GM19324 (cell line): ENCODE measurements at regions not wholly inside any gene's neighbourhood (a gene's known extent, or its start where the extent isn't known, plus 50 kb on each side); places are given as distances from the start of the nearest gene placed in this dataset.

ENCODE experiments used
- ATAC-seq: cut with Tn5 transposase; IDR thresholded peaks from one replicate; pipeline ENCODE4 v1.9.1; 2021; ENCODE audit warnings: mild to moderate bottlenecking, moderate library complexity; ENCODE audit not compliant: unreplicated experiment, low FRiP score

DNA sequence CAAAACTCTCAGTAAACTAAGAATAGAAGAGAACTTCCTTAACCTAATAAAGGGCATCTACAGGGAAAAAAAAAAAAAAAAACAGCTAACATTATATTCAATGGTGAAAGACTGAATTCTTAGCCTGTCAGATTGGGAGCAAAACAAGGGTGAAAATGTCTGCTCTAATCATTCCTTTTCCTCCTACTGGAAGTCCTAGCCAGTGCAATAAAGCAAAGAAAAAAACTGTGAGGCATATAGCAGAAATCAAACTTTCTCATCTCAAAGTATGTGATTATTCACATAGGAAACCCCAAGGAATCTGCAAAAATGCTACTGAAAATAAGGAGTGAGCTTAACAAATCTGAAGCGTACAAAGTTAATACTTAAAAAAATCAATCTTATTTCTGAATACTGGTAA, 170.7 kb downstream of the NUAK1 start:
- no peak for ATAC-seq

DNA sequence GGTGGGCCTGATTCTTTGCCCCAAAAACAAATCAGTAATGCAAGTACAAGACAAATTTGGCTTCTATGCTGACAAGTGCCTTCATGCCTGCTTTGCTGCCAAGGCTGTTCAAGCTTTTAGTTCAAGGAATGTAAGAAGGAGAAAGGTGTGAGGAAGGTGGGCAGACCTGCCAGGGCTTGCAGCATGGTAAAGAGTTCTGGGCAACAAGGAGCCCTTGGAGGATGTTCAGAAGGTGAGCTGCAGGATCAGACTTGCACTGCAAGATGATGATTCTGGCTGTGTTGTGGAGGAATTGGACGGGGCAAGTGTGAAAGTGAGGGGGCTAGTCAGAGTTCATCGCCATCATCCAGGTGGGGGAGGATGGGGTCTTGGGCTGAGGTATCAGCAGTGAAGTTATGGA, 167.9 kb downstream of the NUAK1 start:
- ATAC-seq: no peak

DNA sequence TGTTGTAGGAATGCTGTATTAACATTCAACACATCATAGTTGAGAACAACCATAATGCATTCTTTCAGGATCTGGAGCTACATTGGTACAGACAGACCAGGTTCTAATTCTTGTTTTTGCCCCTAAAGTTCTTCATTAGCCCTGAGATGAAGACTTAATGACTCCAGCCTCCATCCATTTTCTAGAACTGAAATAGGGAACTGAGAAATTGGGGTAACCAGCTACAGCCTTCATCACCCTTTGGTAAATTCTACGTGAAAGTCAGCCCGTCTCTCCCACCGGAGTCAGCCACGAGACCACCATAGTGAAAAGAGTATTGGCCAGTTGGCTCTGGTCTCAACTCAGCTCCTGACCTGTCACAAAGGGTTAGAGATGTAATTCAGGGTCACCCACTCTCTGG, 164.0 kb downstream of the NUAK1 start:
- ATAC-seq: no peak

DNA sequence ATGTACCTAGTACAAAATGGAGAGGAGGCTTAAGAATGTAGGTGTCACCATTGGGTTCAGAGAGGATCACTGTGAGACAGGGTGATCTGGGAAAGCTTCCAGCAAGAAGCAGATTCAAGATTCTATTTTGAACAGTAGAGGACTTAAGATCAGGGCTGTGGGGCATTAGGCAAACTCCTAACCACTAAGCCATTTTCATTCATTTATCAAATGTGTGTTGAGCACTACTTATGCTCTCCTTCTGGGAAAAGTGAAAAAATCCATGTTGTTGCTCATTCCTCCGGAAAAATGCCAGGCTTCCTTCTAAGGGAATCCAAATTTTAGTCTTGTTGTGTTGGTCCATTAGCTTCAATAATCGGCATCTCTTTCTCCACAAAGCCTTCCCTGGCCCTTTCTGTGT, 163.4 kb downstream of the NUAK1 start:
- no peak for ATAC-seq

DNA sequence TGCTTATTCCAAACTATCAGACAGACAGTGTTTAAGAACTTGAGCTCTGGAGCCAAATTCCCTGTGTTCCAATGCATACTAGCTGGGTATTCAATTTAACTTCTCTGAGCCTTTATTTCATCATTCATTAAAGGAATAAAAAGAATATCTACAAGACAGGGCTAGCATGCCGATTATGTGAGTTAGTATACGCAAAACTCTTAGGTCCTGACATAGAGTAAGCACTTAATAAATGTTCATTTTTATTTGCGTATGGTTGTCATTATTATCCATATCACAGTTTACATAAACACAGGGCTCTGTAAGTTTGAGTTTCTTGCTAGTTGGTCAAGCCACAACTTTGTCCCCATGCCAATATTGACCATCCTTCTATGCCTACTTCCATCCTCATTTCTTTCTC, 161.5 kb downstream of the NUAK1 start:
- no peak for ATAC-seq

DNA sequence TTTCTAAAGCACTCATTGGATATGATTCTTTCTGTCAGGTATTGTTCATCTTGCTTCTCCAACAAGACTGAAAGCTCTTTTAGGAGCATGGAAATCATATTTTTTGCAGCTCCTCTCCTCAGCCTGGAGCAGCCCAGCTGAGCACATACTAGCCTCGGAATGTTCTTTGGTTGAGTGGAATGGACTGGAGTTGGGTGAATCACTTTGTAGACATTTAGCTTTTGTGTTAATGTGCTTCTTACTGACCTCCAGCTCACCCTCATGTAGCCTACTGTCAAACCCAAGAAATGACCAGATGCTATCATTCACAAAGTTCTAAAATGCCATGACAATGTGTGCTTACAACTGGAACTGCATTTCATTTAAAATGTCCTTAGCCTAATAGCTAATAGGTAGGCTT, 161.1 kb downstream of the NUAK1 start:
- no peak for ATAC-seq

DNA sequence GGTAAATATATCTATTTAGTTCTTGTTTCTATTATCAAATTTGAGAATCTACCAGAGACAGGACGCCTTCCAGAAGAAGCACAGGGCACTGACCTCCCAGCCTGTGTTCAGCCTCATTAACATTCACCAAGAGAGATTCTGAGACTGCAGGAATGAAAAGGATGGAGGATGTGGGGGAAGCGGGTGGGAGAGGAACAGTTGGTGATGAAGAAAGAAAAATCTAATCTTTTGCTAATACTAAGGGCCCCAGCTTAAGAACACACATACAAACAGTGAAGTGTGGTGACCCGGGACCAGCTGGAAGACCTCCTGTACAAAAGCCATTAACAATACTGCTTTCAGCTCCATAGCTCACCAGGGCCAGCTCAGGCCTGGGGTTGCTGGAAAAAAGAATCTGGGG, 160.5 kb downstream of the NUAK1 start:
- ATAC-seq: no peak

DNA sequence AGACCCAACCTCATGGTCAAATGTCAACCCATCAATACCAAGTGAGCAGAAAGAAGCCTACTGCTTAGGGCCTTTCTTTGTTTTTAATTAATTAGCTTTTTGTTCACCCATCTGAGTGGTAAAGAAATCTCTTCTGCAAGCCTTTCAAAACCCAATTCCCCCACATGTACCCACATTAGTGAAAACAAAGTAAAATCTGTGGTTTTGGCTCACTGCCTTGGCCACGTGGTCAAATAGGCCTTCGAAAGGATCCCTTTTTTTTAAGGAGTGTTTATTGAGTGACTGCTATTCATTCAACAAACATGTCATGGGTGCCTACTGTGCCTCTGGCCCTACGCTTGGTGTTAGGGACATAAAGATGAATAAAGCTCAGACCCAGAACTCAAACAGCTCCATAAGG, 160.1 kb downstream of the NUAK1 start:
- no peak for ATAC-seq

DNA sequence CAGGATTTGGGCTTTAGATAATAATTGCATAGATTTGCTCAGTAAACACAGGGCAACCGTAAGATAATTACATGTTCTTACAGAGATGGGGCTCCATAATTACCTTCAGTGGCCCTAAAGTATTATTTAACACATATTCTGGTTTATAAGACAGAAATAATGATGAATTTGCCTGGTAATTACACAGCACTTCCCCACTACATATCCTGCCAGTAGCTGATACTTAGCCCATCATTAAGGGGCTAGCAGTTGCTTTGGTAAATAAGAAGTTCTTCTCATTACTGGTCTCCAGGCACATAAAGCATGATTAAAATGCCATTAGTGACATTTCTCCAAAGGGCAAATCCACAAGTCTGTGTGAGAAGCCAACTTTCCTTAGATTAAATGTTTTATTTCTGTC, 158.7 kb downstream of the NUAK1 start:
- ATAC-seq: no peak

DNA sequence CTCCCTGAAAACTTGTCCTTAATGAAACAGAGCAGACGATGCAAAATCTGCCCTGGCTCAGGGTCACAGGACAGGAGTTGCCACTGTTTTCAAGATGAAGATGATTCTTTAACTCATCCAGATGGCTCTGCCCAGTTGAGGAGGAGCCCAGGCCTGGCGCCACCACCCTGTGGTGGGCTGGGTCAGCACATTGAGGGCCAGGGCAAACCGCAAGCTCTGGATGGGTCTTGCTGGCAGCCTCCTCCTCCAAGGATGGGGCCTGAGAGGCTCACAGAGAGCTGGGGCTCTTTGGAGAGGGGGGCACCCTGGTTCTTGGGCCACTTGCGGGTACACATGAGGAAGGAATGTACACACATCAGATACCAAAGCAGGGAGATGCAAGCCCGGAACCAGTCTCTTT, 158.2 kb downstream of the NUAK1 start:
- no peak for ATAC-seq

DNA sequence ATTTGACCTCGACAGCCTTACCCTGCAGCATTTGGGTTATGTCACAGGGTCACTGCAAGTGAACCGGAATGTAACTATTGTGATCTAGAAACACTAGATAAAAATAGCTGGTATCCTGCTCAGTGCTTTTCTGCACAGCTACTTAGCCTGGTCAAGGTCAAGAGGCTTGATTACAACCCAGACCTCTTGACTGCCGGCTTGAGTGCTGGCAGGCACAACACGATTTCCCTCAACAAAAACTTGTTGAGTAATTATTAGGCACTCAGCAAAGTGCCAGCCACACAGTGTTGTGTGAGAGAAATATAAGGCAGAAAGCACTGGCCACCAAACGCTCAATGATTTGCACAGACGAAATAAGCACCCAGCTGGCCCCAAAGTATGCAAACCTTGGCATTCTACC, 156.7 kb downstream of the NUAK1 start:
- ATAC-seq: no peak

DNA sequence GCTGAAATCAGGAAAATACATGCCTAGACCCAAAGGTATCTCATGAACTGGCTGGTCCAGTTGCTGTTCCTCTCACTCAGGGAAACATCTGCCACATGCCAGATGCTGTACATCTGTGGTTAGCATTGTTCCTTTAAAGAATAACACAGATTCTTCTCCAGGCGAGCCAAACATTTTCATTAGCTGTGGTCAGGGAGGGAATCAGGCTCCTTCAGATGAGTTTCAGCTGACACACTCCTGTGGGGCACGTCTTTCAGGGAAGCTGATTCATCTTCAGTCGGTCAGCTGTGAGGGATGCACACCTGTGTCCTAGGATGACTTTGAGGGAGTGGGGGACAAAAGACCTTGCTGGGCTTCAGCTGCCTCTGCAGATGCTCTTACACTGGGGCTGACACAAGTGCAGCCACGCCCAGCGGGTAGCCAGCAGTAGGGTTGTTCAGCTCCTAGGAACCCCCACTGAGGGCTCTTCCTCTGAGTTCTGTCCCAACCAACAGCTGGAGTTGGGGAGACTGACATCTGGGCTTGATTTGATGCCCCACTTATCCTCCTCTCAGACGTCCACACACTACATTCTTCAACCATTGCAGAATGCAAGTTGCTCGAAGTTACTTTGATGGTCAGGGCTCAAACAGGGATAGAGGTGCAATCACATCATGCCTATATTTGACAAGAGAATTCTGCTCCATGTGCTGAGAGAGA, 155.0 kb downstream of the NUAK1 start:
- no peak for ATAC-seq

DNA sequence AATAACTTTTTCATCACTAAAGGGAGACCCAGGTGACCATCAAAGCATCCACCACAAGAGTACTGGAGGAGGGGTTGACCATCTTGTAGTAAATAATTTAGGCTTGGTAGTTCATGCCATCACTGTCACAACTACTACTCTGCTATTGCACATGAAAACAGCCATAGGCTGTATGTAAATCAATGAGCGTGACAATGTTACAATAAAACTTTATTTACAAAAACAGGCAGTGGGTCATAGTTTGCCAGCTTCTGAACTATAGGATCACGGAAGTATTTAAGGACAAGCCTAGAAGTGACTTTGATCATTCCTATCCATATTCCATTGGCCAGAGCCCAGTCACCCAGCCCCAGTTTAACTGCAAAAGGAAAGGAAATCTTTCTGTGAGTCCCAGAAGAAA, 153.4 kb downstream of the NUAK1 start:
- ATAC-seq: no peak

DNA sequence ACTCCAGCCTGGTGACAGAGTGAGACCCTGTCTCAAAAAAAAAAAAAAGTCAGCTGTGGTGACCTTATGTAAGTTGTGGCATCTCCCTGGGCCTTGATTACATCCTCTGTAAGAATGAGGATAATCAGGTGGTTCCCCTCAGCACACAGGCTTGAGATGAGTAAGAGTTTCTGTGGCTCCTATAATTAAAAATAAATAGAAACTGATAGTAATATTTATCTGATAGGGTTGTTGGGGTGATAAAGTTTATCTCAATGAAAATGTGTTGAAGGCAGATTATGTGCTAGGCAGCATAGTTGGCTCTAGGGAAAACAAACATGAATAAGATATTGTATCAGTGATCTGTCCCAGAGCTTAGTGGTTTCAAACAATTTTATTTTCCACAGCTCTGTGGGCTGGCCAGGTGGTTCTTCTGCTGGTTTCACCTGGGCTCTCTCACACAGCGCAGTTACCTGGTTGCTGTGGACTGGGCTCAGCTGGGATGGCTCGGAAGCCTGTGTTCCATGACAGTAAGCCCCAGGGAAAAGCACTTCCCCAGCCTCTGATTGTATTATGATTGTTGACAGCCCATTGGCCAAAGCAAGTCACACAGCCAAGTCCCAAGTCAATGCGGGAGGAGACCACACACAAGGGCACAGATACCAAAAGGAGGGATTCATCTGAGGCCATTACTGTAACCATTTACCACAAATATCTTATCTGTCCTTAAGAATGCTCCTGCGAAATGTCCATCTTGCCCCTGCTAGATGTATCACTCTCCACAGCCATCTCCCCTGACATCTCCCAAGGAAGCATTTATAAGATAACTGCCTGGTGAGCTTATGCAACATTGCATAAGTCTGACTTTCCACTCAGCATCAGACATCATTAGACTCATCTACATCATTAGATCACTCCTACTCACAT, 151.7 kb downstream of the NUAK1 start:
- no peak for ATAC-seq

DNA sequence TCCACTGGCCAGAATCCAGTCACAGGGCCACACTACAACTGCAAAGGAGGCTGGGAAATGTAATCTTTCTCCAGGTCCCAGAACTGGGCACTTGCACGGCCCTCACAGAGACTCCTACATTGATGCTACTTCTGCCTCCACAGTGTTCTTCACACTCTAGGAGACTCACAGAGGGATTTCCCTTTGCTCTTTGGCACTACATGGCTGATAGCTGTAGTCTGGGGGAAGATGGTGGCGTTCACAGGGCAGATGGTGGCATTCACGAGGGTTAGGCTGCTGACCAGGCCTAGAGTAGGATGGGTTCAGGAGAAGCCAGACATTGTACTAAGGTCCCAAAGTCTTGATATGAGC, 151.1 kb downstream of the NUAK1 start:
- ATAC-seq: no peak

DNA sequence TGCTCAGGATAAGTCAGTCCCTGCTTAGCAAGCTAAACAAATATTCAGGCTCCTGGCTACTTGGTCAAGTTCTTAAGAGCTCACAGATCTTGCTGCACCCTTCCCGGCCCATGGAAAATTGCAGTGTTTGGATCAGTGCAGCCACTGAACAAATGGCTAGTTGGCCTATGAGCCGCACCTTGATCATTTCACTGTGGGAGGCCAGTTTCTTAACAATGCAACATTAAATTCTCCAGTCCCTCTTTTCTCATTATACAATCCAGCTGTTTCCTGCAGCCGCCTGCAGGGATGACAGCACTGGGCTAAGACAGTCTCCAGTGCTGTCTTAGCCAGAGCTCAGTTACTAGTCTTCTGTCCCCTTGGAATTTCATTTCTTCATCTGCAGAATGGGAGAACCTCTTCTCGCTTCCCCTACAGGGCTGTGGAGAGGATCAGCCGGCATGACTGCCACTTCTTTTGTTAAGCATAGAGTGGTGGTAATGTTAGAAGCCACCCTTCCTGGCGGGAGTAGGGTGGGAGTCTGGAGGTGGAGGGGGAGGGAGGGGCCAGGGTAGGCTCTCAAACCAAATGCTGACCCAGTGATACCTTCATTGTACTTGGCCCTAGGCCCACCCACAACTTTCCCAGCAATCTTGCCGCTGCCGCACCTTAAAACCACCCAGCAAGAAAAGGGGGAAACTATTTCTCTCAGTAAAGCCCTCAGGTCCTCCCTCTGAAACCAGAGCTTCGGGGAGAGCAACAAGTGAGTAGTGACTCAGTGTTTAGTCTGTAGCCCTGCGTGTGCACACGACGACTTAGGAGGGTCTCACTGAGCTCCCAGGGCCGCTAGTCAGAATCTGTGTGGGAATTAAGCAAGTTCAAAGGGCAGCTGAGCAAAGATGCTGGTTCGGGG, 145.7 kb downstream of the NUAK1 start:
- ATAC-seq: no peak

DNA sequence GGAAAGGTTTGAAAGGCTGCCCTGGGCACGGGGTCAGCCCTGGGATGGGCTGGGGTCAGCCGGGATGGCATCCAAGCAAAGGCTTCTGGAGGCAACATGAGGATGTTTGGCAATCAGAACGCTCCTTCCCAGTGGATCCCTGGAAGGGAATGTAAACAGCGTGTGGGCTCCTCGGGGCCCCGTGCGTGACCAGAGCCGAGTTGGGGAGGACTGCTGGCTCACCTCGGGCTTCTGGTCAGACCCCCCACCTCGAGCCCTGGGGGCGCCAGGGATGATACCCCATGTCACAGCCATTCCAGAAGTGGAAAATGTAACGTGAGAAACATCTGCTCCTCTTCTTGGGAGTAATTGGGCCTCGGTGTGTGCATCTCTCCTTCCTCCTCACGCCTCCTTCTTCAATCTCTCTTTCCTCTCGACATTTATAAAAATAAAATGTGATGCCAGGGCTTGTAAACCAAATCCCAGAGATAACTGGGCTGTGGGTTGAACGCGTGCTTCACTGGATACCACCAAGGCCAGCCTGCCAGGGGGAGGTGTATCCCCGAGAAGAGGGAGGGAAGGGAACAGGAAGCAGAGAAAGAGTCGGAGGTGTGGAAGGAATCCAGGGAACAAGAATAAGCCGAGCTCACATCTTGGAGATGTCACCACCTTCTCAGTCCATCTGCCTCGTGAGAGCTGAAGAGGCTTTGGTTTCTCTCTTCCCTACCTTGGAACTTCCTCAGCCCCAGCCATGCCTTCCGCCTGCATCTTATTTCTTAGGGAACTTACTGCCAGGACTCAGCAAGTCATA, 144.8 kb downstream of the NUAK1 start:
- ATAC-seq: no peak

DNA sequence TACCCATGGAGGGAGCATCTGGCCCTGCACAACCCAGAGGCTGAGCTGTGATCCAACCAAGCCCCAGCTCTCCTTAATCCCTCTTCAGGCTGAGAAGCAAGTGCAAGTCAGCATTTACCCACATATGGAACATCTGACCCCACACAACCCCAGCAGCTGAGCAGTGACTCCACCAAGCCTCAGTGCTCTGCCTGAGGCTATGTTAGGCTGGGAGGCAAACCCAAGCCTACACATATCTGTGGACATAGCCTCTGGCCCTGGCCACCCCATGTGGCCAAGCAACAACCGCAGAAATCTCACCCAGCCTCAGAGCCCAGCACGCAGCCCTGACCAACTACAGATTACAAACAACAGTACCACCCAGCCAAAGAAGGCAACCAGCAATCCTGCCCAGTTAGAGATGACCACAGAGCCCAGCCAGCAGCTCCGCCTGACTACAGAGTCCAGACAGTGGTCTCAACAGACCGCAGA, 142.8 kb downstream of the NUAK1 start:
- no peak for ATAC-seq

DNA sequence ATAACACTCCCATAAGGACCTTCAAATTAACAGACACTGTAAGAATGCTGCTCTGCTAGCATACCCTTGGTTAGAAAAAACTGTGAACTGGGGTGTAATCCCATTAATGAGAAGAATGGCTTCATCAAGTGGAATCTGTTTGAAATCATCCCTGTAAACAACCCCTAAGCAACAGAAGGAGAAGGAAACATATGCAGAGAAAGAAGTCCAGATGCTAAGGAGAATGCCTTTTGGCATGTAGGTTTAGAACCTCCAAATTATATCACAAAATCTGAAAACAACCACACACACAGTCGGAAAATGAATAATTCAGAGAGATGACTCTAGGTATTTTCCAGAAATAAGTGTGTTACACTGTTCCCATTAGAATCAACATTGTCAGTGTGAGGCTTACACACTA, 140.2 kb downstream of the NUAK1 start:
- ATAC-seq: no peak

DNA sequence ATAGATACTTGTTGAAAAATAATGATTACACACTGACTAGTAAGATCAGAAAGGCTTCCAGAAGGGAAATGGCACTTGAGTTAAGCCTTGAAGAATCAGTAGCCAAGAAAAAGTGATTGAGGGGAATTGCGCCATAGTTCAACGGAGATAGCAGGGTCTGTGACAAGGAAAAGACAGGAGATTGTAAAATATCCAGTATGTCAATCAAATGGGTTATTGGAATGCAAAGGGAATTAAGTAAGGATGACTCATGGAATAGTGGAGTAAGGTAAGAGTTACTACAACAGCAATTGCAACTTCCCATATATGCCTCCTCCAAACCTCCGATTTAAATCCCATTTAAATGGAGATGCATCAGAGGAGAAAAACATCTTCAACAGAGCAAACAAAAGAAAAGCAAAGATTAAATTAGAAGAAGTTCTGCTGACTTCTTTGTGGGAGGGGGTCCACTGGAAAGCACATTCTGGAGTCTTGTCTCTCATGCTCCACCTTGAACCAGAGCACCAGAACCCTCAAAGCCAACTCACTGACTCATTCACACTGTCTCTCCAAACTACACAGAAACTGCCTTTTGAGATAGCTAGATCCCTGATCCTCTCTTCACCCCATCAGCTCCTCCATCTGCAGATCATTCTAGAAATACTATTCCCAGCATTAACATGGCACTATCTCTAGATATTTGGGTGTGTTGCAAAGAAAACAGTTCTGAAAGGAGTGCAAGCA, 138.2 kb downstream of the NUAK1 start:
- ATAC-seq: no peak
